Neuronal stem cell (in vitro differentiated cells): ENCODE measurements at regions not wholly inside any gene's neighbourhood (a gene's known extent, or its start where the extent isn't known, plus 50 kb on each side); places are given as distances from the start of the nearest gene placed in this dataset.
"Not testable (repeated sequence)": the region's sequence is repeated elsewhere in the genome, so short reads cannot be mapped to it uniquely, and the experiment has no call there.

Source experiments
- DNase-seq: peaks from one replicate; pipeline ENCODE4 v3.0.0-alpha.2; 2013; ENCODE audit warnings: low spot score
- H2AFZ ChIP-seq: one replicate; pipeline ENCODE4 v1.6.1; 2013; ENCODE audit warnings: mild to moderate bottlenecking, low read length, inconsistent platforms
- H2AK5ac ChIP-seq: 2 replicates; pipeline ENCODE4 v1.6.1; 2013; ENCODE audit warnings: low read depth, mild to moderate bottlenecking, inconsistent platforms, low read length, moderate library complexity, mixed read lengths
- H2BK120ac ChIP-seq: 2 replicates; pipeline ENCODE4 v1.6.1; 2013; ENCODE audit warnings: low read depth, mild to moderate bottlenecking, inconsistent platforms, low read length, moderate library complexity, mixed read lengths
- H2BK12ac ChIP-seq: one replicate; pipeline ENCODE4 v1.6.1; 2013; ENCODE audit warnings: low read length, inconsistent platforms
- H2BK15ac ChIP-seq: 2 replicates; pipeline ENCODE4 v1.6.1; 2013; ENCODE audit warnings: mild to moderate bottlenecking, low read length, inconsistent platforms, mixed read lengths
- H2BK5ac ChIP-seq: one replicate; pipeline ENCODE4 v1.6.1; 2013; ENCODE audit warnings: inconsistent platforms, mild to moderate bottlenecking, low read length, moderate library complexity
- H3K14ac ChIP-seq: one replicate; pipeline ENCODE4 v1.6.1; 2013; ENCODE audit warnings: low read length, inconsistent platforms
- H3K18ac ChIP-seq: 2 replicates; pipeline ENCODE4 v1.6.1; 2013; ENCODE audit warnings: low read length, inconsistent platforms
- H3K23ac ChIP-seq: 2 replicates; pipeline ENCODE4 v1.6.1; 2013; ENCODE audit warnings: low read depth, mild to moderate bottlenecking, mixed read lengths, low read length, inconsistent platforms; ENCODE audit not compliant: poor library complexity
- H3K27ac ChIP-seq: replicated peaks from 3 replicates; pipeline ENCODE4 v1.5.1; 2013; ENCODE audit warnings: low read length, inconsistent platforms
- H3K27me3 ChIP-seq, 3 experiments: 2 replicates each; pipeline ENCODE4 v1.6.1; 2013; ENCODE audit warnings: low read length in 3 of 3, mild to moderate bottlenecking in 2 of 3, inconsistent platforms in 1 of 3, low read depth in 1 of 3, mixed read lengths in 1 of 3, moderate library complexity in 1 of 3; ENCODE audit not compliant: control insufficient read depth in 3 of 3, insufficient read depth in 3 of 3
- H3K36me3 ChIP-seq, 2 donors: replicated peaks in 1 of 2; 2 replicates each; pipeline ENCODE4 v1.6.1; 2013; ENCODE audit warnings: low read length in 2 of 2; ENCODE audit not compliant: control insufficient read depth in 2 of 2, insufficient read depth in 2 of 2
- H3K4ac ChIP-seq: 2 replicates; pipeline ENCODE4 v1.6.1; 2013; ENCODE audit warnings: inconsistent platforms, mild to moderate bottlenecking, low read length, moderate library complexity
- H3K4me1 ChIP-seq, 2 donors: 1 replicate in 1 of 2; 2 replicates in 1 of 2; pipeline ENCODE4 v1.6.1; 2013; ENCODE audit warnings: low read length in 2 of 2, low read depth in 1 of 2; ENCODE audit not compliant: control insufficient read depth in 2 of 2, insufficient read depth in 1 of 2
- H3K4me2 ChIP-seq: one replicate; pipeline ENCODE4 v1.6.1; 2013; ENCODE audit warnings: mild to moderate bottlenecking, low read length, inconsistent platforms; ENCODE audit not compliant: insufficient read depth, poor library complexity, severe bottlenecking
- H3K4me3 ChIP-seq, 2 donors: 2 replicates each; pipeline ENCODE4 v1.5.1; 2013; ENCODE audit warnings: low read length in 2 of 2, mild to moderate bottlenecking in 2 of 2, inconsistent platforms in 1 of 2, moderate library complexity in 1 of 2
- H3K79me1 ChIP-seq: one replicate; pipeline ENCODE4 v1.6.1; 2013; ENCODE audit warnings: low read depth, mild to moderate bottlenecking, inconsistent platforms, low read length, moderate library complexity
- H3K9ac ChIP-seq: one replicate; pipeline ENCODE4 v1.6.1; 2013; ENCODE audit warnings: mild to moderate bottlenecking, low read depth, low read length, inconsistent platforms; ENCODE audit not compliant: poor library complexity
- H3K9me3 ChIP-seq, 2 donors: replicated peaks in 1 of 2; 2 replicates each; pipeline versions ENCODE3 to v1.6.1; 2013; ENCODE audit warnings: low read length in 2 of 2, mild to moderate bottlenecking in 2 of 2, inconsistent platforms in 1 of 2, low read depth in 1 of 2, mixed read lengths in 1 of 2, moderate library complexity in 1 of 2; ENCODE audit not compliant: control insufficient read depth in 2 of 2, insufficient read depth in 1 of 2
- H4K8ac ChIP-seq: one replicate; pipeline ENCODE4 v1.6.1; 2013; ENCODE audit warnings: low read depth, mild to moderate bottlenecking, inconsistent platforms, low read length, moderate library complexity
- H4K91ac ChIP-seq: one replicate; pipeline ENCODE4 v1.6.1; 2013; ENCODE audit warnings: low read length, low read depth, mild to moderate bottlenecking, inconsistent platforms; ENCODE audit not compliant: poor library complexity
- WGBS, 2 donors: extraction: QIAGEN DNeasy Blood & Tissue Kit; methylation state at CpG; one replicate each; pipeline ENCODE4 v1.1.7; 2013; ENCODE audit warnings: missing lambda C conversion rate in 2 of 2, mixed read lengths in 1 of 2; ENCODE audit not compliant: insufficient read length in 2 of 2, insufficient replicate concordance in 1 of 2; ENCODE audit errors: extremely low coverage in 2 of 2; 5-methylcytosine and 5-hydroxymethylcytosine counted together

- no peak for DNase-seq
- Histone ChIP-seq H3K9ac (no peak overlapping the region), H3K27me3 (peaks cover 0 to 2% (median 0%) of the 10 kb centered on the region in 3 experiments), H2BK15ac (no peak overlapping the region), H4K8ac (no peak overlapping the region), H2BK120ac (no peak overlapping the region), H3K4me1 (peaks cover 0 to 10% of the 10 kb centered on the region in 2 donors), H2AFZ (peak overlapping the region; percentile 32), H2BK5ac (no peak overlapping the region), H4K91ac (no peak overlapping the region), H2BK12ac (no peak overlapping the region), H3K23ac (no peak overlapping the region), H3K4me2 (no peak overlapping the region), H3K27ac (no peak overlapping the region), H3K14ac (no peak overlapping the region), H2AK5ac (no peak overlapping the region), H3K4ac (no peak overlapping the region), H3K9me3 (peaks cover 0 to 7% of the 10 kb centered on the region in 2 donors), H3K79me1 (no peaks in the 10 kb centered on the region), H3K4me3 (no peak overlapping the region), H3K36me3 (no peaks in the 10 kb centered on the region), H3K18ac (no peak overlapping the region)
- no CpG with 5 or more reads among the region's 3 CpGs for WGBS, 2 donors
These were observed 53.2 kb upstream of the SH3BP4 start for GRCh38 chr2:234898534-234899053.

DNA sequence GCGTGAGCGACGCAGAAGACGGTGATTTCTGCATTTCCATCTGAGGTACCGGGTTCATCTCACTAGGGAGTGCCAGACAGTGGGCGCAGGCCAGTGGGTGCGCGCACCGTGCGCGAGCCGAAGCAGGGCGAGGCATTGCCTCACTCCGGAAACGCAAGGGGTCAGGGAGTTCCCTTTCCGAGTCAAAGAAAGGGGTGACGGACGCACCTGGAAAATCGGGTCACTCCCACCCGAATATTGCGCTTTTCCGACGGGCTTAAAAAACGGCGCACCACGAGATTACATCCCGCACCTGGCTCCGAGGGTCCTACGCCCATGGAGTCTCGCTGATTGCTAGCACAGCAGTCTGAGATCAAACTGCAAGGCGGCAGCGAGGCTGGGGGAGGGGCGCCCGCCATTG is 63.4 kb upstream of the SH3BP4 start:
- H3K9ac ChIP-seq, H2BK5ac ChIP-seq, H2BK120ac ChIP-seq, H2BK15ac ChIP-seq, H3K4me1 ChIP-seq, H4K91ac ChIP-seq, H3K4me2 ChIP-seq, DNase-seq, H3K23ac ChIP-seq, H2AFZ ChIP-seq, H3K36me3 ChIP-seq, H3K27me3 ChIP-seq, H2BK12ac ChIP-seq, H3K18ac ChIP-seq, H4K8ac ChIP-seq, H3K4ac ChIP-seq, H2AK5ac ChIP-seq, H3K14ac ChIP-seq, H3K79me1 ChIP-seq, H3K9me3 ChIP-seq, H3K4me3 ChIP-seq, H3K27ac ChIP-seq: not testable (repeated sequence)
- WGBS, 2 donors = no CpG with 5 or more reads among the region's 34 CpGs

DNA sequence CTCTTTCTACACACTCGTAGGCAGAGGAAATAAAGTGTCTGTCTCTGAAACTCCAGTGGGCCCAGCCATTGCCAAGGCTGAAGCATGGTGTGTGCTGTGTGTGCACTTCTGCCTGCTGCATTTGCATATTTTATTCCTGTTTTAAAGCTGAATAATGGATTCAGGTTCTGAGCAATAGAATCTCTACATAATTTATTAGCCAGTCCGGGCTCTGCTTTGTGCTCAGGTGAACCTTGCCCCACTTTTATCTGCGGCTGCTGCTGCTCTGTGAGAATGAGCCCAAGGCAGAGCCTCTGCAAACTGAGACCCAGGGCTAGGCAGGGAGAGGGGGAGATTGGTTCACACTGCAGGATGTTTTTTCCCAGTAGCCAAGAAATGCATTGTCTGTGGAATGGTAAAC is 64.6 kb upstream of the SH3BP4 start:
- no CpG with 5 or more reads among the region's 3 CpGs for WGBS, 2 donors
- no peaks in the 10 kb centered on the region for H3K79me1 ChIP-seq

DNA sequence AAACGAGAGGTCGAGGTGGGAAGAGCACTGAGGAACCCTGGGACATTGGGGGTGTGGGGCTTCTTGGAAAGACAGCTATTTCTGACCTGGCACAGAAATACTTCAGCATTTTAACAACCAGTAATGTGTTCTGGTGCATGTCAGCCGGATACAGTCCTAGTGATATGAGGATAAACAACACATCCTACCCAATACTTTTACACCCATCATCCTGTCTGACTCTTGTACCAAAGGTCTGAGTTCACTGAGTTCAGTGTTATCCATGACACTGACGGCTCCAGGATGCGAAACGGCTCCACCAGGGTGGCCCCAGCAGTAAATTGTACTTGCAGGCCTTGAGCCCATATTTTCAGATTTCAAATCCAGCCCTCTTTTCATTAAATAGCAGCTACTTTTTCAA is 65.9 kb upstream of the SH3BP4 start:
- no CpG with 5 or more reads among the region's 6 CpGs for WGBS, 2 donors
- no peak overlapping the region for H2BK12ac ChIP-seq
- no peak overlapping the region for H3K23ac ChIP-seq

More for the DNA sequence above, 64.6 kb upstream of the SH3BP4 start:
- no peak overlapping the region for H2AFZ ChIP-seq
- H3K4ac ChIP-seq = no peak overlapping the region
- no peak overlapping the region for H2BK5ac ChIP-seq
- no peak overlapping the region for H3K23ac ChIP-seq
- H2BK120ac ChIP-seq = no peak overlapping the region
- no peak overlapping the region for H3K9ac ChIP-seq
- H2BK12ac ChIP-seq = no peak overlapping the region
- no peak overlapping the region for H3K4me3 ChIP-seq
- H3K18ac ChIP-seq = no peak overlapping the region
- no peak overlapping the region for H4K8ac ChIP-seq
- no peak for DNase-seq
- no peak overlapping the region for H2BK15ac ChIP-seq
- no peak overlapping the region for H3K4me2 ChIP-seq
- H4K91ac ChIP-seq = no peak overlapping the region
- H3K27me3 ChIP-seq = no peaks in the 10 kb centered on the region
- H3K9me3 ChIP-seq = no peaks in the 10 kb centered on the region
- H3K27ac ChIP-seq = no peak overlapping the region
- H3K4me1 ChIP-seq = peaks cover 3 to 4% of the 10 kb centered on the region in 2 donors
- no peaks in the 10 kb centered on the region for H3K36me3 ChIP-seq
- no peak overlapping the region for H2AK5ac ChIP-seq
- H3K14ac ChIP-seq = no peak overlapping the region

More for the DNA sequence above, 65.9 kb upstream of the SH3BP4 start:
- Histone ChIP-seq H3K9ac (no peak overlapping the region), H3K4me1 (peaks cover 3 to 5% of the 10 kb centered on the region in 2 donors), H3K4me2 (no peak overlapping the region), H3K27ac (no peak overlapping the region), H2BK120ac (no peak overlapping the region), H4K8ac (no peak overlapping the region), H2BK15ac (no peak overlapping the region), H3K4ac (no peak overlapping the region), H2AFZ (no peak overlapping the region), H4K91ac (no peak overlapping the region), H3K4me3 (no peak overlapping the region), H3K18ac (no peak overlapping the region), H2AK5ac (no peak overlapping the region), H3K9me3 (no peaks in the 10 kb centered on the region), H3K27me3 (no peaks in the 10 kb centered on the region), H3K36me3 (no peaks in the 10 kb centered on the region), H2BK5ac (no peak overlapping the region), H3K14ac (no peak overlapping the region), H3K79me1 (no peaks in the 10 kb centered on the region)
- DNase-seq = no peak
